ENCODE measurements at regions not wholly inside any gene's neighbourhood (a gene's known extent, or its start where the extent isn't known, plus 50 kb on each side); places are given as distances from the start of the nearest gene placed in this dataset.

GRCh38 chr9:124183772-124184171, 74.0 kb upstream of the NEK6 start:
- peaks cover 16% of the 10 kb centered on the region for H3K27me3 ChIP-seq (ENCODE audit: insufficient read depth, low read length)
- no peak overlapping the region for H3K4me3 ChIP-seq (ENCODE audit: insufficient read depth, low read depth, low read length)
- no peaks in the 10 kb centered on the region for H3K9me3 ChIP-seq (ENCODE audit: insufficient read depth, low read depth, low read length)
- peak overlapping the region; percentile 58 for H3K27ac Mint-ChIP-seq (ENCODE audit: unreplicated experiment)
- H3K36me3 ChIP-seq (ENCODE audit: insufficient read depth, low read length) = no peaks in the 10 kb centered on the region
- H3K4me1 Mint-ChIP-seq (ENCODE audit: low read depth, unreplicated experiment) = no peaks in the 10 kb centered on the region
- H3K27me3 Mint-ChIP-seq (ENCODE audit: low read depth, unreplicated experiment) = peaks cover 40% of the 10 kb centered on the region
- H3K4me3 Mint-ChIP-seq (ENCODE audit: unreplicated experiment) = no peak overlapping the region
- H4K20me1 ChIP-seq (ENCODE audit: insufficient read depth, low read length) = no peaks in the 10 kb centered on the region
- H3K36me3 Mint-ChIP-seq (ENCODE audit: low read depth, unreplicated experiment) = peaks cover 1% of the 10 kb centered on the region
- no peak for FAIRE-seq
- TF ChIP-seq EZH2 (IDR thresholded peaks at IDR 0.05; ENCODE audit: insufficient read depth, low read length) (no peak), CTCF (IDR thresholded peaks at IDR 0.05; ENCODE audit: insufficient read depth, low read depth, low read length) (no peak)
- H3K9me3 Mint-ChIP-seq (ENCODE audit: unreplicated experiment) = peaks cover 1% of the 10 kb centered on the region
- no peaks in the 10 kb centered on the region for H3K79me2 ChIP-seq (ENCODE audit: insufficient read depth, low read length)
- no peak overlapping the region for H3K27ac ChIP-seq (ENCODE audit: low read depth, low read length)
- H3K9ac ChIP-seq (ENCODE audit: low read length) = no peak overlapping the region
- no peaks in the 10 kb centered on the region for H3K4me1 ChIP-seq (ENCODE audit: insufficient read depth, low read length)
- H3K4me2 ChIP-seq (ENCODE audit: low read length) = no peak overlapping the region
- H2AFZ ChIP-seq (ENCODE audit: low read depth, low read length) = no peak overlapping the region
- DNase-seq (ENCODE audit: low read depth) = no peak

- no peak for TF ChIP-seq EZH2 (IDR thresholded peaks at IDR 0.05; ENCODE audit: insufficient read depth, low read length)
- TF ChIP-seq CTCF (IDR thresholded peaks at IDR 0.05; ENCODE audit: insufficient read depth, low read depth, low read length) = no peak
- Histone ChIP-seq H3K9ac (ENCODE audit: low read length) (no peak overlapping the region), H3K9me3 (ENCODE audit: insufficient read depth, low read depth, low read length) (no peaks in the 10 kb centered on the region), H3K4me1 (ENCODE audit: insufficient read depth, low read length) (no peaks in the 10 kb centered on the region), H3K79me2 (ENCODE audit: insufficient read depth, low read length) (no peaks in the 10 kb centered on the region), H3K27ac (ENCODE audit: low read depth, low read length) (no peak overlapping the region), H3K27me3 (ENCODE audit: insufficient read depth, low read length) (peaks cover 16% of the 10 kb centered on the region), H3K4me3 (ENCODE audit: insufficient read depth, low read depth, low read length) (no peak overlapping the region), H3K4me2 (ENCODE audit: low read length) (no peak overlapping the region), H3K36me3 (ENCODE audit: insufficient read depth, low read length) (no peaks in the 10 kb centered on the region), H4K20me1 (ENCODE audit: insufficient read depth, low read length) (no peaks in the 10 kb centered on the region), H2AFZ (ENCODE audit: low read depth, low read length) (no peak overlapping the region)
- no peak overlapping the region for H3K4me3 Mint-ChIP-seq (ENCODE audit: unreplicated experiment)
- DNase-seq (ENCODE audit: low read depth) = no peak
- H3K27me3 Mint-ChIP-seq (ENCODE audit: low read depth, unreplicated experiment) = peaks cover 42% of the 10 kb centered on the region
- no peaks in the 10 kb centered on the region for H3K4me1 Mint-ChIP-seq (ENCODE audit: low read depth, unreplicated experiment)
- no peak overlapping the region for H3K27ac Mint-ChIP-seq (ENCODE audit: unreplicated experiment)
- no peak for FAIRE-seq
- H3K9me3 Mint-ChIP-seq (ENCODE audit: unreplicated experiment) = peaks cover 1% of the 10 kb centered on the region
- peaks cover under 1% of the 10 kb centered on the region for H3K36me3 Mint-ChIP-seq (ENCODE audit: low read depth, unreplicated experiment)
Observed at GRCh38 chr9:124185413-124185812, 72.3 kb upstream of the NEK6 start.

- TF ChIP-seq CTCF (IDR thresholded peaks at IDR 0.05; ENCODE audit: insufficient read depth, low read depth, low read length) (no peak), EZH2 (IDR thresholded peaks at IDR 0.05; ENCODE audit: insufficient read depth, low read length) (no peak)
- H2AFZ ChIP-seq (ENCODE audit: low read depth, low read length) = no peak overlapping the region
- no peak for DNase-seq (ENCODE audit: low read depth)
- H3K27me3 ChIP-seq (ENCODE audit: insufficient read depth, low read length) = peaks cover 8% of the 10 kb centered on the region
- no peak overlapping the region for H3K27ac Mint-ChIP-seq (ENCODE audit: unreplicated experiment)
- H4K20me1 ChIP-seq (ENCODE audit: insufficient read depth, low read length) = no peaks in the 10 kb centered on the region
- H3K36me3 Mint-ChIP-seq (ENCODE audit: low read depth, unreplicated experiment) = no peaks in the 10 kb centered on the region
- peaks cover 32% of the 10 kb centered on the region for H3K27me3 Mint-ChIP-seq (ENCODE audit: low read depth, unreplicated experiment)
- H3K27ac ChIP-seq (ENCODE audit: low read depth, low read length) = no peak overlapping the region
- no peak overlapping the region for H3K4me2 ChIP-seq (ENCODE audit: low read length)
- H3K4me1 ChIP-seq (ENCODE audit: insufficient read depth, low read length) = no peaks in the 10 kb centered on the region
- H3K9ac ChIP-seq (ENCODE audit: low read length) = no peak overlapping the region
- no peak overlapping the region for H3K4me3 ChIP-seq (ENCODE audit: insufficient read depth, low read depth, low read length)
- H3K79me2 ChIP-seq (ENCODE audit: insufficient read depth, low read length) = no peaks in the 10 kb centered on the region
- H3K9me3 ChIP-seq (ENCODE audit: insufficient read depth, low read depth, low read length) = no peaks in the 10 kb centered on the region
- H3K4me3 Mint-ChIP-seq (ENCODE audit: unreplicated experiment) = no peak overlapping the region
- H3K4me1 Mint-ChIP-seq (ENCODE audit: low read depth, unreplicated experiment) = no peaks in the 10 kb centered on the region
- H3K36me3 ChIP-seq (ENCODE audit: insufficient read depth, low read length) = no peaks in the 10 kb centered on the region
- FAIRE-seq = no peak
- H3K9me3 Mint-ChIP-seq (ENCODE audit: unreplicated experiment) = peaks cover 1% of the 10 kb centered on the region
Observed at GRCh38 chr9:124187311-124187710, 70.4 kb upstream of the NEK6 start.
